ENCODE measurements at regions not wholly inside any gene's neighbourhood (a gene's known extent, or its start where the extent isn't known, plus 50 kb on each side); places are given as distances from the start of the nearest gene placed in this dataset.

DNA sequence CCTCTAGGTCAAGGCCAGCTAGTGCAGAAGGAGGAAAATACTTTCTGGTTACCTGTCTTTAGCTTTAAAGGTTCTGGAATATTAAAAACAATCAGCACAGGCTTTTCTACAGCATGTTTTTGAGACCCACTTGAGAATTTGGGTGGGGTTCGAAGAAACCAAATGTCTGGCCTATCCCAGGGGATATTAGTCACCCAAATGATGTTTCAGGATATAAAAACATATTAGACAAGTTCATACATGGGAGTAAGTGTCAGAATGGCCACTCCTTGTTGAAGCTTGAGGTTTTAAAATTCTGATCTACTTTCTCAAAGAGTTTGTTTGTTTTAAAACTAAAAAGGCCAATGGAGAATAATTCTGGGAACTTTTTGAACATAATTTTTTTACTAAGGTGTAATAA, 158.6 kb upstream of the DLX2 start (continued):
- TF ChIP-seq, protein P1, sequence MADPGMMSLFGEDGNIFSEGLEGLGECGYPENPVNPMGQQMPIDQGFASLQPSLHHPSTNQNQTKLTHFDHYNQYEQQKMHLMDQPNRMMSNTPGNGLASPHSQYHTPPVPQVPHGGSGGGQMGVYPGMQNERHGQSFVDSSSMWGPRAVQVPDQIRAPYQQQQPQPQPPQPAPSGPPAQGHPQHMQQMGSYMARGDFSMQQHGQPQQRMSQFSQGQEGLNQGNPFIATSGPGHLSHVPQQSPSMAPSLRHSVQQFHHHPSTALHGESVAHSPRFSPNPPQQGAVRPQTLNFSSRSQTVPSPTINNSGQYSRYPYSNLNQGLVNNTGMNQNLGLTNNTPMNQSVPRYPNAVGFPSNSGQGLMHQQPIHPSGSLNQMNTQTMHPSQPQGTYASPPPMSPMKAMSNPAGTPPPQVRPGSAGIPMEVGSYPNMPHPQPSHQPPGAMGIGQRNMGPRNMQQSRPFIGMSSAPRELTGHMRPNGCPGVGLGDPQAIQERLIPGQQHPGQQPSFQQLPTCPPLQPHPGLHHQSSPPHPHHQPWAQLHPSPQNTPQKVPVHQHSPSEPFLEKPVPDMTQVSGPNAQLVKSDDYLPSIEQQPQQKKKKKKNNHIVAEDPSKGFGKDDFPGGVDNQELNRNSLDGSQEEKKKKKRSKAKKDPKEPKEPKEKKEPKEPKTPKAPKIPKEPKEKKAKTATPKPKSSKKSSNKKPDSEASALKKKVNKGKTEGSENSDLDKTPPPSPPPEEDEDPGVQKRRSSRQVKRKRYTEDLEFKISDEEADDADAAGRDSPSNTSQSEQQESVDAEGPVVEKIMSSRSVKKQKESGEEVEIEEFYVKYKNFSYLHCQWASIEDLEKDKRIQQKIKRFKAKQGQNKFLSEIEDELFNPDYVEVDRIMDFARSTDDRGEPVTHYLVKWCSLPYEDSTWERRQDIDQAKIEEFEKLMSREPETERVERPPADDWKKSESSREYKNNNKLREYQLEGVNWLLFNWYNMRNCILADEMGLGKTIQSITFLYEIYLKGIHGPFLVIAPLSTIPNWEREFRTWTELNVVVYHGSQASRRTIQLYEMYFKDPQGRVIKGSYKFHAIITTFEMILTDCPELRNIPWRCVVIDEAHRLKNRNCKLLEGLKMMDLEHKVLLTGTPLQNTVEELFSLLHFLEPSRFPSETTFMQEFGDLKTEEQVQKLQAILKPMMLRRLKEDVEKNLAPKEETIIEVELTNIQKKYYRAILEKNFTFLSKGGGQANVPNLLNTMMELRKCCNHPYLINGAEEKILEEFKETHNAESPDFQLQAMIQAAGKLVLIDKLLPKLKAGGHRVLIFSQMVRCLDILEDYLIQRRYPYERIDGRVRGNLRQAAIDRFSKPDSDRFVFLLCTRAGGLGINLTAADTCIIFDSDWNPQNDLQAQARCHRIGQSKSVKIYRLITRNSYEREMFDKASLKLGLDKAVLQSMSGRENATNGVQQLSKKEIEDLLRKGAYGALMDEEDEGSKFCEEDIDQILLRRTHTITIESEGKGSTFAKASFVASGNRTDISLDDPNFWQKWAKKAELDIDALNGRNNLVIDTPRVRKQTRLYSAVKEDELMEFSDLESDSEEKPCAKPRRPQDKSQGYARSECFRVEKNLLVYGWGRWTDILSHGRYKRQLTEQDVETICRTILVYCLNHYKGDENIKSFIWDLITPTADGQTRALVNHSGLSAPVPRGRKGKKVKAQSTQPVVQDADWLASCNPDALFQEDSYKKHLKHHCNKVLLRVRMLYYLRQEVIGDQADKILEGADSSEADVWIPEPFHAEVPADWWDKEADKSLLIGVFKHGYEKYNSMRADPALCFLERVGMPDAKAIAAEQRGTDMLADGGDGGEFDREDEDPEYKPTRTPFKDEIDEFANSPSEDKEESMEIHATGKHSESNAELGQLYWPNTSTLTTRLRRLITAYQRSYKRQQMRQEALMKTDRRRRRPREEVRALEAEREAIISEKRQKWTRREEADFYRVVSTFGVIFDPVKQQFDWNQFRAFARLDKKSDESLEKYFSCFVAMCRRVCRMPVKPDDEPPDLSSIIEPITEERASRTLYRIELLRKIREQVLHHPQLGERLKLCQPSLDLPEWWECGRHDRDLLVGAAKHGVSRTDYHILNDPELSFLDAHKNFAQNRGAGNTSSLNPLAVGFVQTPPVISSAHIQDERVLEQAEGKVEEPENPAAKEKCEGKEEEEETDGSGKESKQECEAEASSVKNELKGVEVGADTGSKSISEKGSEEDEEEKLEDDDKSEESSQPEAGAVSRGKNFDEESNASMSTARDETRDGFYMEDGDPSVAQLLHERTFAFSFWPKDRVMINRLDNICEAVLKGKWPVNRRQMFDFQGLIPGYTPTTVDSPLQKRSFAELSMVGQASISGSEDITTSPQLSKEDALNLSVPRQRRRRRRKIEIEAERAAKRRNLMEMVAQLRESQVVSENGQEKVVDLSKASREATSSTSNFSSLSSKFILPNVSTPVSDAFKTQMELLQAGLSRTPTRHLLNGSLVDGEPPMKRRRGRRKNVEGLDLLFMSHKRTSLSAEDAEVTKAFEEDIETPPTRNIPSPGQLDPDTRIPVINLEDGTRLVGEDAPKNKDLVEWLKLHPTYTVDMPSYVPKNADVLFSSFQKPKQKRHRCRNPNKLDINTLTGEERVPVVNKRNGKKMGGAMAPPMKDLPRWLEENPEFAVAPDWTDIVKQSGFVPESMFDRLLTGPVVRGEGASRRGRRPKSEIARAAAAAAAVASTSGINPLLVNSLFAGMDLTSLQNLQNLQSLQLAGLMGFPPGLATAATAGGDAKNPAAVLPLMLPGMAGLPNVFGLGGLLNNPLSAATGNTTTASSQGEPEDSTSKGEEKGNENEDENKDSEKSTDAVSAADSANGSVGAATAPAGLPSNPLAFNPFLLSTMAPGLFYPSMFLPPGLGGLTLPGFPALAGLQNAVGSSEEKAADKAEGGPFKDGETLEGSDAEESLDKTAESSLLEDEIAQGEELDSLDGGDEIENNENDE (IDR thresholded peaks at IDR 0.05; ENCODE audit: insufficient replicate concordance, low read length) = no peak
- TF ChIP-seq NANOG (IDR thresholded peaks at IDR 0.05; ENCODE audit: insufficient read depth, low read depth, low read length, poor library complexity, severe bottlenecking) = no peak
- no peak for TF ChIP-seq CHD2 (IDR thresholded peaks at IDR 0.05; ENCODE audit: low read length)
- no peak for TF ChIP-seq EGR1 (IDR thresholded peaks at IDR 0.05; ENCODE audit: borderline replicate concordance, low read depth, low read length)
- TF ChIP-seq RBBP5 (IDR thresholded peaks at IDR 0.05; ENCODE audit: borderline replicate concordance, low read depth, low read length) = no peak
- TF ChIP-seq KDM4A (IDR thresholded peaks at IDR 0.05; ENCODE audit: low read depth, low read length, severe bottlenecking) = no peak
- TF ChIP-seq, protein P2, sequence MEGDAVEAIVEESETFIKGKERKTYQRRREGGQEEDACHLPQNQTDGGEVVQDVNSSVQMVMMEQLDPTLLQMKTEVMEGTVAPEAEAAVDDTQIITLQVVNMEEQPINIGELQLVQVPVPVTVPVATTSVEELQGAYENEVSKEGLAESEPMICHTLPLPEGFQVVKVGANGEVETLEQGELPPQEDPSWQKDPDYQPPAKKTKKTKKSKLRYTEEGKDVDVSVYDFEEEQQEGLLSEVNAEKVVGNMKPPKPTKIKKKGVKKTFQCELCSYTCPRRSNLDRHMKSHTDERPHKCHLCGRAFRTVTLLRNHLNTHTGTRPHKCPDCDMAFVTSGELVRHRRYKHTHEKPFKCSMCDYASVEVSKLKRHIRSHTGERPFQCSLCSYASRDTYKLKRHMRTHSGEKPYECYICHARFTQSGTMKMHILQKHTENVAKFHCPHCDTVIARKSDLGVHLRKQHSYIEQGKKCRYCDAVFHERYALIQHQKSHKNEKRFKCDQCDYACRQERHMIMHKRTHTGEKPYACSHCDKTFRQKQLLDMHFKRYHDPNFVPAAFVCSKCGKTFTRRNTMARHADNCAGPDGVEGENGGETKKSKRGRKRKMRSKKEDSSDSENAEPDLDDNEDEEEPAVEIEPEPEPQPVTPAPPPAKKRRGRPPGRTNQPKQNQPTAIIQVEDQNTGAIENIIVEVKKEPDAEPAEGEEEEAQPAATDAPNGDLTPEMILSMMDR (IDR thresholded peaks at IDR 0.05; ENCODE audit: control extremely low read depth in 1 of 3, insufficient read depth in 1 of 3, low read depth in 1 of 3, low read length in 3 of 3) = no peak
